BJ (cell line): ENCODE measurements at regions not wholly inside any gene's neighbourhood (a gene's known extent, or its start where the extent isn't known, plus 50 kb on each side); places are given as distances from the start of the nearest gene placed in this dataset.
"Not testable (repeated sequence)": the region's sequence is repeated elsewhere in the genome, so short reads cannot be mapped to it uniquely, and the experiment has no call there.

Experiments
- CTCF ChIA-PET: fragments of 350-600 bp; formaldehyde crosslinking; extraction: SDS; loops from one replicate; lab custom pipeline; 2021; ENCODE audit warnings: antibody characterized with exemption, inconsistent platforms; lab: Yijun Ruan, JAX
- POLR2A ChIA-PET: fragments of 300-600 bp; sonication (Branson Sonifier 250); formaldehyde crosslinking; extraction: SDS; loops from one replicate; lab custom pipeline; 2021; ENCODE audit warnings: antibody characterized with exemption; lab: Charles Lee
- DNase-seq: peaks from one replicate; pipeline ENCODE4 v3.0.0-alpha.2; 2011; ENCODE audit warnings: low read depth
- H3K27me3 ChIP-seq: 2 replicates; pipeline ENCODE4 v1.6.0; 2011; ENCODE audit warnings: low read length; ENCODE audit not compliant: control insufficient read depth, insufficient read depth
- H3K36me3 ChIP-seq: 2 replicates; pipeline ENCODE4 v1.5.1; 2011; ENCODE audit warnings: low read length; ENCODE audit not compliant: control insufficient read depth, insufficient read depth
- H3K4me3 ChIP-seq: 2 replicates; pipeline ENCODE4 v1.5.1; 2011; ENCODE audit warnings: low read depth, mild to moderate bottlenecking, control low read depth, low read length
- CTCF ChIP-seq: IDR thresholded peaks from 2 replicates; pipeline ENCODE4 v1.5.1; 2011; ENCODE audit warnings: low read depth, mild to moderate bottlenecking, control low read depth, inconsistent platforms, low read length, moderate library complexity; ENCODE audit not compliant: insufficient read depth

- H3K36me3 ChIP-seq = no peaks in the 10 kb centered on the region
- ChIA-PET CTCF (interaction anchor here (1.0 to 1.2 kb wide), 2 partner anchors 10 to 97 kb away, joined by 3 to 6 read pairs; no protein-coding TSS in a partner anchor), POLR2A (no interaction called here)
- H3K27me3 ChIP-seq = no peaks in the 10 kb centered on the region
- DNase-seq = no peak
- no peak for TF ChIP-seq CTCF
- H3K4me3 ChIP-seq = no peak overlapping the region
These were observed 122.0 kb upstream of the ID4 start for GRCh38 chr6:19715167-19715551.

DNA sequence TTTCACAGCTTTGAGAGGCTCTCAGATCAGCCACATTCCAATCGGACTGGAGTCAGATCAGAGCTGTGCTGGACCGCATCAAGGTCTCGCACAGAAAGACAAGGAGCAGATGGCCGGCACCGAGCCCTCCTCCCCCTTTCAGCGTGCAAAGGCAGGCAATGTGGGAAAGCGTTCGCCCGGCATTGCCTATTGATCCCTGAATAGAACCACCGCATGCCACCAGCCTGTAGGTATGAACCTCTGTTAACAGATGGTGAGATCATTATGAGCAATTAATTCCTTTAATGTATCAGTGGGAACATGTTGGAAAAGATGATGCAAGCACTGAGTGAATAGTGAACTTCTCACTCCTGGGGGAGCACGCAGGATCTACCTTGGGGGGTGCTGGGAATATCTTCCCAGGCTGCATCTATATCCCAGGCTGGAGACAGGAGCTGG is 117.5 kb upstream of the ID4 start:
- TF ChIP-seq CTCF = no peak
- ChIA-PET CTCF (no interaction called here), POLR2A (interaction anchor here (0.7 kb wide), 1 partner anchor 33 kb away, joined by 8 read pairs; no protein-coding TSS in a partner anchor)
- no peak for DNase-seq
- H3K36me3 ChIP-seq = no peaks in the 10 kb centered on the region
- no peaks in the 10 kb centered on the region for H3K27me3 ChIP-seq
- H3K4me3 ChIP-seq = no peak overlapping the region

DNA sequence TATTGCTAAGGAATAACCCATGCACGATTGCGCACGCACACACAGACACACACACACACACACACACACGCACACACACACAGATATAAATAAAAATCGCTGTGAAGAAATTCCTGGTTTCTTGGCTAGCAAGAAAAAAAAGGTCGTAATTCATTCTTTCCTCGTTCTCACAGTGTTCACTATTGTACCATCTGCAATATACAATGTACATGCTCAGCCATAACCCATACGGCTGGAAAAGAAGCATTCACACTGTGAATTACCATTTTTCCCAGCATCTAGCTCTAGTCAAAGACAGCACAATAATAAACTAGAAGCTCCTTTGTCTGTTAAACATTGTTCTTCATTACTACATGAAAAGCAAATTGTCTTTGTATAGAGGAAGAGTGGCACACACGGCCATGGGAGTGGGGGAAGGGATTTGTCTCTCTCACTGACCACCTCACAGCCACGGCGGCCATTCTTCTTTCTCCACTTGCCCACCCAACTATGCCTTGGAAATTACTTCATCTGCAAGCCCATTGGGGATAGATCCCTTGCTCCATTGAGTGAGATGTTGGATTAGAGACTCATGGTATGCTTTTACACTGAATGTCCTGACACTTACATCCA is 115.3 kb upstream of the ID4 start:
- H3K36me3 ChIP-seq = no peaks in the 10 kb centered on the region
- H3K27me3 ChIP-seq = no peaks in the 10 kb centered on the region
- ChIA-PET POLR2A (no interaction called here), CTCF (no interaction called here)
- no peak overlapping the region for H3K4me3 ChIP-seq
- TF ChIP-seq CTCF = no peak
- no peak for DNase-seq

GRCh38 chr6:19722999-19723398 is 114.2 kb upstream of the ID4 start:
- Histone ChIP-seq H3K4me3 (no peak overlapping the region), H3K27me3 (no peaks in the 10 kb centered on the region), H3K36me3 (no peaks in the 10 kb centered on the region)
- CTCF ChIA-PET = interaction anchor here (1.3 kb wide), 1 partner anchor 11 kb away, joined by 3 read pairs; no protein-coding TSS in a partner anchor
- DNase-seq = no peak
- POLR2A ChIA-PET = no interaction called here
- TF ChIP-seq CTCF = no peak

- TF ChIP-seq CTCF = no peak
- ChIA-PET POLR2A (no interaction called here), CTCF (interaction anchor here (1.3 kb wide), 1 partner anchor 10 kb away, joined by 3 read pairs; no protein-coding TSS in a partner anchor)
- no peaks in the 10 kb centered on the region for H3K36me3 ChIP-seq
- peak; percentile 92 for DNase-seq
- H3K27me3 ChIP-seq = no peaks in the 10 kb centered on the region
- H3K4me3 ChIP-seq = no peak overlapping the region
These were observed 113.6 kb upstream of the ID4 start for GRCh38 chr6:19723545-19723944.

GRCh38 chr6:19725436-19725835 is 111.7 kb upstream of the ID4 start:
- DNase-seq, CTCF ChIA-PET, H3K27me3 ChIP-seq, H3K4me3 ChIP-seq, POLR2A ChIA-PET, H3K36me3 ChIP-seq: not testable (repeated sequence)
